Breast epithelium (tissue), 4 donors: ENCODE measurements at regions not wholly inside any gene's neighbourhood (a gene's known extent, or its start where the extent isn't known, plus 50 kb on each side); places are given as distances from the start of the nearest gene placed in this dataset.

Experiments used
- DNase-seq, 2 donors: peaks; one replicate each; pipeline ENCODE4 v3.0.0-alpha.2; 2019; ENCODE audit warnings: low spot score in 2 of 2
- H3K27ac ChIP-seq, 2 donors: fragments of 200-600 bp; sonication (generic) in 1 of 2; one replicate each; pipeline ENCODE4 v1.5.1; 2016 to 2019; ENCODE audit warnings: mild to moderate bottlenecking in 1 of 2
- H3K27me3 ChIP-seq, 2 donors: fragments of 200-600 bp; sonication (generic) in 1 of 2; one replicate each; pipeline versions ENCODE4 v1.5.1 to v1.6.0; 2017 to 2019; ENCODE audit warnings: control low read depth in 1 of 2, mild to moderate bottlenecking in 1 of 2
- H3K36me3 ChIP-seq: fragments of 200-600 bp; one replicate; pipeline ENCODE4 v1.5.1; 2019
- H3K4me1 ChIP-seq, 2 donors: fragments of 200-600 bp; sonication (generic); one replicate each; pipeline ENCODE4 v1.5.1; 2016 to 2019; ENCODE audit warnings: control low read depth in 1 of 2
- H3K4me3 ChIP-seq, 3 donors: fragments of 200-600 bp; sonication (generic); 1 replicate in 2 of 3; 2 replicates in 1 of 3; pipeline ENCODE4 v1.5.1; 2016 to 2019; ENCODE audit warnings: mild to moderate bottlenecking in 3 of 3, moderate library complexity in 2 of 3
- H3K9me3 ChIP-seq, 2 donors: fragments of 200-600 bp; sonication (generic) in 1 of 2; one replicate each; pipeline ENCODE4 v1.5.1; 2016 to 2019; ENCODE audit warnings: control low read depth in 1 of 2
- CTCF ChIP-seq, 3 donors: fragments of 450-650 bp; IDR thresholded peaks; one replicate each; pipeline ENCODE4 v1.5.1; 2016 to 2017; ENCODE audit warnings: antibody characterized with exemption in 3 of 3, mild to moderate bottlenecking in 3 of 3, moderate library complexity in 3 of 3
- POLR2A ChIP-seq: fragments of 450-650 bp; IDR thresholded peaks from one replicate; pipeline ENCODE4 v1.6.1; 2016; ENCODE audit warnings: antibody characterized with exemption, mild to moderate bottlenecking, moderate library complexity
- POLR2AphosphoS5 ChIP-seq, 3 donors: sonication (generic); formaldehyde crosslinking; IDR thresholded peaks; one replicate each; pipeline ENCODE4 v1.6.1; 2017; ENCODE audit warnings: antibody characterized with exemption in 3 of 3
- intact Hi-C: fragments of 100-400 bp; cut with DNase I; formaldehyde crosslinking; loops from one replicate; pipeline ENCODE4 v1.15.1; 2023; ENCODE audit warnings: low total_unique reads

GRCh38 chr12:84362552-84362897 lies 550.1 kb downstream of the SLC6A15 start:
- H3K36me3 ChIP-seq = no peaks in the 10 kb centered on the region
- H3K27me3 ChIP-seq = no peaks in the 10 kb centered on the region
- H3K27ac ChIP-seq = no peak overlapping the region
- H3K4me1 ChIP-seq = no peaks in the 10 kb centered on the region
- intact Hi-C loops = no loop called here
- H3K4me3 ChIP-seq = no peak overlapping the region
- no peak for DNase-seq
- H3K9me3 ChIP-seq = no peaks in the 10 kb centered on the region
- no peak for TF ChIP-seq POLR2AphosphoS5 (IDR thresholded peaks at IDR 0.05)
- TF ChIP-seq POLR2A = no peak
- TF ChIP-seq CTCF (IDR thresholded peaks at IDR 0.05) = no peak

- H3K36me3 ChIP-seq = no peaks in the 10 kb centered on the region
- H3K27me3 ChIP-seq = no peaks in the 10 kb centered on the region
- DNase-seq = no peak
- no peak overlapping the region for H3K4me3 ChIP-seq
- TF ChIP-seq POLR2A = no peak
- TF ChIP-seq CTCF (IDR thresholded peaks at IDR 0.05) = no peak
- no peak for TF ChIP-seq POLR2AphosphoS5 (IDR thresholded peaks at IDR 0.05)
- no peaks in the 10 kb centered on the region for H3K9me3 ChIP-seq
- intact Hi-C loops = no loop called here
- no peaks in the 10 kb centered on the region for H3K4me1 ChIP-seq
- H3K27ac ChIP-seq = no peak overlapping the region
These were observed 550.7 kb downstream of the SLC6A15 start for GRCh38 chr12:84361651-84362551.

- Histone ChIP-seq H3K36me3 (no peaks in the 10 kb centered on the region), H3K4me1 (no peaks in the 10 kb centered on the region), H3K9me3 (no peaks in the 10 kb centered on the region), H3K27ac (no peak overlapping the region), H3K4me3 (no peak overlapping the region), H3K27me3 (no peaks in the 10 kb centered on the region)
- no peak for DNase-seq
- TF ChIP-seq POLR2A = no peak
- TF ChIP-seq CTCF (IDR thresholded peaks at IDR 0.05) = no peak
- no peak for TF ChIP-seq POLR2AphosphoS5 (IDR thresholded peaks at IDR 0.05)
- intact Hi-C loops = no loop called here
These were observed 555.3 kb downstream of the SLC6A15 start for GRCh38 chr12:84357314-84357713.

GRCh38 chr12:84356224-84356623 lies 556.4 kb downstream of the SLC6A15 start:
- intact Hi-C loops = no loop called here
- TF ChIP-seq CTCF (IDR thresholded peaks at IDR 0.05) (no peak), POLR2A (no peak), POLR2AphosphoS5 (IDR thresholded peaks at IDR 0.05) (no peak)
- DNase-seq = no peak
- Histone ChIP-seq H3K36me3 (no peaks in the 10 kb centered on the region), H3K9me3 (no peaks in the 10 kb centered on the region), H3K27me3 (no peaks in the 10 kb centered on the region), H3K27ac (no peak overlapping the region), H3K4me1 (no peaks in the 10 kb centered on the region), H3K4me3 (no peak overlapping the region)

GRCh38 chr12:84355561-84355960 lies 557.0 kb downstream of the SLC6A15 start:
- H3K9me3 ChIP-seq = no peaks in the 10 kb centered on the region
- H3K36me3 ChIP-seq = no peaks in the 10 kb centered on the region
- no peak overlapping the region for H3K27ac ChIP-seq
- DNase-seq = no peak
- intact Hi-C loops = no loop called here
- no peaks in the 10 kb centered on the region for H3K27me3 ChIP-seq
- H3K4me3 ChIP-seq = no peak overlapping the region
- H3K4me1 ChIP-seq = no peaks in the 10 kb centered on the region
- TF ChIP-seq POLR2A (no peak), CTCF (IDR thresholded peaks at IDR 0.05) (no peak), POLR2AphosphoS5 (IDR thresholded peaks at IDR 0.05) (no peak)
